D341Med (cell line): ENCODE measurements at regions not wholly inside any gene's neighbourhood (a gene's known extent, or its start where the extent isn't known, plus 50 kb on each side); places are given as distances from the start of the nearest gene placed in this dataset.
A peak's percentile ranks its signal among the peaks of the same experiment; 100 is the strongest.

Experiments used
- DNase-seq: peaks from one replicate; pipeline ENCODE4 v3.0.0; 2012; ENCODE audit warnings: low spot score

DNA sequence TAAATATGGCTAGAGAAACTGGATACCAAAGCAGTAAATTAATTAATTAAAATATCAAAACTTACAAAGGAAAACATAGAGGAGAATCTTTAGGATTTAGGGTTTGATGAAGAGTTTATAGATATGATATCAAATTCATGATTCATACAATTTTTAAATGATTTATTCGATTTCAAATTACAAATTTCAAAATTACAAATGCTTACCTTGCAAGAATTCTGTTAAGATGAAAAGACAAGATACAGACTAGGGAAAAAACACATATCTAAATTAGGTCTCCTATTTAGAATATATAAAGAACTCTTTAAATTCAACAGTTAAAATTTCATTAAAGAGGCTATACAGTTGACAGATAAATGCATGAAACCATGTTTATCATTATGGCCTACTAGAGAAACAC is 930.7 kb downstream of the ZPLD1 start:
- no peak for DNase-seq

DNA sequence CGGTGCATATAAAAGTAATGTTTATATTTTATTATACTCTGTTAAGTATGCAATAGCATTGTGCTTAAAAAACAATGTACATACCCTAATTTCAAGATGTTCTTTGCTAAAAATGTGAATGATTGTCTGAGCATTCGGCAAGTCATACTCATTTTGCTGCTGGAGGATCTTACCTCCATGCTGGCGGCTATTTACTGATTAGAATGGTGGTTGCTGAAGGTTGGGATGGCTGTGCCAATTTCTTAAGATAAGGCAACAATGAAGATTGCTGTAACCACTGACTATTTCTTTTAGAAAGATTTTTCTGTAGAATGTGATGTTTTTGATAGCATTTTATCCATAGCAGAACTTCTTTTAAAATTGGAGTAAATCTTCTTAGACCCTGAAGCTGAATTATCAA is 932.7 kb downstream of the ZPLD1 start:
- DNase-seq: no peak

DNA sequence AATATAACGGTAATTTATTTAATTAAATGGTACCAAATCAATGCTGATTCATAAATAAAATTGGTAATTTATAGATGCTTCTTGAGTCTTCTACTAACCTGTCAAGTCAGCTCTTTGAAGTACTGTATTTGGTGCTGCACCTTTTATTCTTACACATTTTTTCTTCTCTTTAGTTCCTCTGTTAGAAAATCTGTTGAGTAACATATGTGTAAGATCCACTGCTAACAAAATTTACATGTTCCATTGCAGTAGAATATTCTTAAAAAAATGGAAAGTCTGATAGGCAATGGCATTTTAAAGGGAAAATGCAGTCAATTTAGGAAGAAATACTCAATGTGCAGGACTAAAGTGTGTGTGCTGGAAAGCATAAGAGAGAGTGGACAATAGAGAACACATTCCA is 936.6 kb downstream of the ZPLD1 start:
- DNase-seq: no peak

DNA sequence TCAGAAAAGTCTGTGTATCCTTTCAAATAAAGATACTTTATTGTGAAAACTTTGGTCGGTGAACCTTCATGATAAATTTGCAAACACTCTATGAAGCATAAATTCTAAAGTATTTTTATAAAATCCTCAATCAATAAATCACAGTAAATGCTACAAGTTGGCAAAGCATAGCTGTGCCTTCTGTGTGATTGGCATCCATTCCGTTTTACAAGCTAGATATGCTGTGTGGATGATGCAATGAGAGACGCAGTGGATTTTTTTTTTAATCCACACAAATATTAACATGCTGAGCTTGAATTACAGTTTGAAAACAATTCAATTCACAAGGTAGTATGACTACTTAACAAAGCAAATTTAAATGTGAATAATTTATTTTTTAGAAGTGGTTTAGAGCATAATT is 937.2 kb downstream of the ZPLD1 start:
- DNase-seq: no peak

DNA sequence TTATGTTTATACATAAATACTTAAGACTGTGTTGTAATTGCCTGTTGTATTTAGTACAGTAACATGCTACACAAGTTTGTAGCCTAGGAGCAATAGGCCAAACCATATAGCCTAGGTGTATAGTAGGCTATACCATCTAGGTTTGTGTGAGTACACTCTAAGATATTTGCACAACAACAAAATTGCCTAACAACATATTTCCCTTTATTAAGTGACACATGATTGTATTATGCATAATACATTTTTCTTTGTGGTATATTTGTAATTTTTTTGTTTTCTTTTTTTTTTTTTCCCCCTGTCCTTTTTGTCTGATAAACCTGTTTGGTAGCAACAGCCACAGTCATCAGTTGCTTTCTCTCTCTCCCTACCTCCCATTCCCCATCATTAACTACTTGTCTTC is 945.6 kb downstream of the ZPLD1 start:
- DNase-seq: no peak

DNA sequence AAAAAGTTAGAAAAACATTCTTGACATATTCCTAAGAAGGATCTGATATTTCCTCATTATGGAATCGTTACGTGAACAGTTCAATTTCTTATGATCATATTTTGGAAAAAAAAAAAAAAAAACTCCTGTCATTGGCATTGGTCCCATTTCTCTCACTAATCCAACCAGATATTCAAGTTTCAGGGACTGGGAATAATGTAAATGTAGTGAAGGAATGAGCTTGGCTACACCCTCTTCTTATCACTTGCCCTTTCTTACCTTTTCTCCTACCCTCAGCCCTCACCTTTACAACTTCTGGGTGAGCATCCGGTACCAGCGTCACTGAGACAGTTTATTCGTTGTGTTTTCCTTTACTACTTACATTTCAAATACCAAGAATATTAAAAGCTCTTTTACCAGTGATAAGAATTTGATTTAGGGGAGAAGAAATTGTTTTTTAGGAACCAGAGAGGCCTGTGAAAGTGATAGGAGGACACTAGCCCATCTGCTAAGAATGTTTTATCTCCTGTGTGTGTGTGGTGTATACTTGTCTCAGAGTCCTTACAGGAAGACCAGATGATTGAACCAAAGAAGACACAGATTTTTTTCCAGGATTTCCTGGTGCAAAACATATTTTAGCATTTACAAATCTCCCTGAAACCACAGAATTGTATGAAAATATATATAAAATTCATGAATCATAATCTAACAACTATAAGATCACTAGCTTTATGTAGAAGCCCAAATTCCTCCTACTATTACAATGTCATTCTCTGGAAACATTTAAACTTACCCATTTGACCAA is 946.7 kb downstream of the ZPLD1 start:
- DNase-seq: no peak

DNA sequence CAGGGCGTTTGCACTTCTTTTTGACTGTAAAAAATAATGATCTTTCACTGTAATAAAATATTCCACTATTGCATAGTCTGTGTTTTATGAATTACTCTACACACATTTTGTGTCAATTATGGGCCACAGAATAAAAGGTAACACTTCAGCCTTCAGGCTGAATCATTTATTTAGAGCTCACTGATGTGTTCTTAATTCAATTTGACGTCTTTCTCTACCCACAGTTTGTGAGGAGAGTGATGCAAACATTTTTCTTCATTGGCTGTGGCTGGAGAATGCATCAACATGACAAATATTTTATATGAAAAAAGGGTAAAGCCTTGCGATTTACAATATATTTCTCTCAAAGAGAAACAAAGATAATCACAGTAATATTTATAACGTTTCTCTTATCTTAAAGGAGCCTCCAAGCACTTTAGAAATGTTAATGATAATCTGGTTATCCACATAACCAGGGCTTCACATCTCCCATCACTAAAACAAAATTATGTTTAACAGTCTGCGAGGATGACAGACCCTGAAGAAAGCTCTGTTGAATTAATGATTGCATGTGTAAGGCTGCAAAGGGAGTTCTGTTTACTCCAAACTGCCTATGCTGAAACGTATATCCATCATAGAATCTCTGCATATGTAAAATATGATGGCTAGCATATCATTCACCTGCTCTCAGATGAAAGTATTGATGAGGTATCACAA is 951.3 kb downstream of the ZPLD1 start:
- DNase-seq: no peak

DNA sequence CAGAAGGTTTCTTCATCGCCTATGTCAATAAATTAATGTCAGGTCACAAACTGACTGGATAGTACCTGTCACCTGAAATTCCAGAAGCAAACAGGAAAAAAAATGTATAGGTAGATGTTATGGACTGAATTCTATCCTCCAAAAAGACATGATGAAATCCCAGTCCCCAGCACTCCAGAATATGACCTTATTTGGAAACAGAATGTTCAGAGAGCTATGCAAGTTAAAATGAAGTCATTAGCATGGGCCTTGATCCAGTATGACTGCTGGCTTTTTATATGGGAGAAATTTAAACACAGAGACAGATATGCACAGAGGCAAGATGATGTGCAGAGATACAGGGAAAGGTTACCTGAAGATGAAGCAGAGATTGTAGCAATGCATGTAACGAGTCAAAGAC is 953.4 kb downstream of the ZPLD1 start:
- no peak for DNase-seq

DNA sequence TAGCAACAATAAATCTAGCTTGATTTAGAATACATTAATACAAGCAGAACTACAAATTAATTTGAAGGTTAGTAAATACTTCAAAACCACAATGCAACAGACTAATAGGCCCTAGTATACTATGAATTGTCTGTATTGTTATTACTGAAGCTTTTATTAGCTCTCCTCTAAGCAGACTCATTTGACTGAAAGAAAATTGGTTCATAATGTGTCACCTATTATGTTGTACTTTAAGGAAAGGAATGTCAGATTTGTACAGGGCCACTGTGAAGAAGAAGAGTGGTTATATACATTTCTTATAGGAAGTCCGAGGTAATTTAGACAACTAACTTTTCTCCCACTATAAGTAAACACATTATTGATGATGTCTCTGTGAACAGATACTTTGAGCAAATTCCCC is 954.5 kb downstream of the ZPLD1 start:
- DNase-seq: no peak

DNA sequence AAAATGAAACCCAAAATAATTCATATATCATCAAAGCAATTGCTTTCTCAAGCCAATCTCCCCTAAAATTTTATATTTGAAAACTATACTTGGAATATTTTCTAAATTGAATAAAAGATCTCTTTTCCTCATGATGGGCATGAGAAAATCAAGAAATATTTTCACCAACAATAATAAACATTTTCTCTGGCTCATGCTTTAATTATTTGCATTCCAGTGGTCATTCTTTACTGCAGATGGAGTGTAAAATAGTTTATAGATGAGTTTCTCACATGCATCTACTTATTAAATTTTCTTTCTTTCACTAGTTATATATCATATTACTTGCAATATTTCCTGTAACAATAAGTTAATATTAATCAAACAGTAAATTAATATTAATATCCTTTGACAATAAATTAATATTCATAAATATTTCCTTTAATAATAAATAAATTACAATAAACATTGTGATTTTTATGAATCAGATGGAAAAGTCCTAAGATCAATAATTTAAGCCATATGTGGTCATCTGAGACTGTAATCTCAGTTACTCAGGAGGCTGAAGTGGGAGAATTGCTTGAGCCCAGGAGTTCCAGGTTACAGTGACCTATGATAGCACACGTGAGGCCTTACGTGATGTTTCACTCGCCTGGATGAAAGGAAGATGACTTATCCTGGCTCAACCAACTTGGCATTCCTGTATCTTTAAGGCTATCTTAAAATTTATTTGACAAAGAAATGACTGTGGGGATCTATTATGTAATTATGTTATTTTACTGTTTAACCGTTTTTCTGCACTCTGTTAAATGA is 958.8 kb downstream of the ZPLD1 start:
- DNase-seq: no peak

DNA sequence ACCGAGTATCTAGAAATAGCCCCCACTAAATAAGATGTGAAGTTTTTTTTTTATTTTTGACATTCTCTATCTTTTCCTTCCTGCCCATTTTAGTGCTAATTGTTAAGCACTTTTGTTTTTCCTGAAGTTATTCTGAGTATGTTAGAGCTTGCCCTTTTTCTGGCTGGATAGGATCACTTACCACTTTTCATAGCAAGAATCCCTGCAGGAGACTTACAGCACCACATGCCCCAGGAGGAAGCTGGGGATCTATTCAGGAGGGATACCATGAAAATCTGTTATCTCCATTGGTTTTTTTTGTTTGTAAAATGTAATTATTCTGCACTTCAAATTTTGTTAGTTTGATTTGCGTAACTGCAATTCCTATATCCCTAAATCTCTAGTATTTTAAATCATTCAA is 968.4 kb downstream of the ZPLD1 start:
- no peak for DNase-seq

DNA sequence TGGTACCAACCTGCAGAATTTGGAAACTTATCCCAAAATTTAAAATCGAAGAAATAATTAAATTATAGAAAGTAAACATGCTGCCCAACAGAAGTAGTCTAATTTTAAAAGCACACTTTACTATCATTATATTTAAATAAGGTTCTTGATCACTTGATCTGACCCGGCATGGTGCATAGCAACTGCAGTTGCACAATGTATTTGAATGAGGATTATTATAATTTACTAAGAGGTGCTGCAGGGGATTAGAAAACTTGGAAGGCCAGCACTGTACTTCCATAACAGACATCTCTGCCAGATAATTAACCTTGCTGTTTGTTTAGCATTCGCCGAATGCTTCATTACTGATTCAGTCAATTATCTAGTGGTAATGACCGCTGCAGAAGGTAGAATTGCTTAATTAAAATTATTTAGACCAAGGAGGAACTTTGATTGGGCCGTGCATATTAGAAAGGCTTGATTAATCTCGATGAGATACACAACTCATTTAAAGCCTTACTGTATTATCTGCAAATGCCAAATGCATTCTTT is 971.6 kb downstream of the ZPLD1 start:
- peak; percentile 37 for DNase-seq

DNA sequence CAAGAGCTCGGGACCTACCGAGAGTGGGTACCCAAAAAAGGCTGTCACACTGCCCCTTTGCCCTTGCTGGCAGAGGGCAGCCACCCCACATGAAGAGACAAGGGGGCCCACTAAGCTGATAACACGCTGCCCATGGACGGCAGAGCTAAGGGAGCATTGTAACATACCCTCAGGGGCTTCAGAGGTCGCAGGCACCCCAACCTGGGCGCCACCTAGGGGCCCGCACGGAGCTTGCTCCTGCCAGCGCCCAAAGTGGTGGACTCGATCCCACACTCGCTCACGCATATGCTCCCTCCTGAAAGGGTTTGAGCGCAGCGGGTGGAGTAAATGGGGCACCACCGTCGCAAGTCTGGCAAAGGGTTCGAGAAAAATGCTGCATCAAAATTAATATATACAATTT is 975.4 kb downstream of the ZPLD1 start:
- peak; percentile 14 for DNase-seq

DNA sequence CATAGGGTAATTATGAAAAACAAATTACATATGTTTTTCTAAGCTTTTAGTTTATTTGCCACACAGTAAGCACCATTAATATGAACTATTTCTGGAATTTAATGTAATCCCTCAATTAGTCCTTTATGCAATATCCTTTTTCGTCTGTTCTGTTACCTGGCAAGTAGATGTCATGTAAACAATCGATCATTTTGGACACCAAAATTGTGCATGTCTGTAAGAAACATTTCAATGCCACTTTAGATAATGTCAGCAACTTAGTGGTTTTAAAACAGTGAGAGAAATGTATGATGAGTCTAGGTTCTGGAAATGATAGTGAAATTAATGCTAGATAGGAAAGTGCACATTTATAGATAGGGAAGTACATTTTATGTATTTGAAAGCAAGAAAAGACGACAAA is 986.6 kb downstream of the ZPLD1 start:
- DNase-seq: no peak

DNA sequence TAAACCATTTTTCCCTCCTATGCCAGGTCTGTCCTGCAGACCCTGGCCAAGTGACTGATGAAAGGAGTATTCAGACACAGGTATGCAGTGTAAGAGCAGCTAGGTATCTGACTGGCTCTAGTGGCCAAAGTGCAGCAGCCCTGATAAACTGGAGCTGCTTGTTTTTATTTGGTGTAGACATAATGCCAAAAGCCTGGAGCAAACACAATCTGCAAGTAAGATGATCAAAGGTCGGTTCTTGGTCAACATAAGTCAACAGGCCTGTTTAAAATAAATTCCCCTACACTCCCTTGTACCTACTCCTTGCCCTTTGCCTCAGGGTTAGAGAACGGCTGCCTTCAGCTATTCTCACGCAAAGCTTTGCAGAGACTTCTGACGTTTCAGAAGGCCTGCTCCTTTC is 1003.1 kb downstream of the ZPLD1 start:
- DNase-seq: no peak

DNA sequence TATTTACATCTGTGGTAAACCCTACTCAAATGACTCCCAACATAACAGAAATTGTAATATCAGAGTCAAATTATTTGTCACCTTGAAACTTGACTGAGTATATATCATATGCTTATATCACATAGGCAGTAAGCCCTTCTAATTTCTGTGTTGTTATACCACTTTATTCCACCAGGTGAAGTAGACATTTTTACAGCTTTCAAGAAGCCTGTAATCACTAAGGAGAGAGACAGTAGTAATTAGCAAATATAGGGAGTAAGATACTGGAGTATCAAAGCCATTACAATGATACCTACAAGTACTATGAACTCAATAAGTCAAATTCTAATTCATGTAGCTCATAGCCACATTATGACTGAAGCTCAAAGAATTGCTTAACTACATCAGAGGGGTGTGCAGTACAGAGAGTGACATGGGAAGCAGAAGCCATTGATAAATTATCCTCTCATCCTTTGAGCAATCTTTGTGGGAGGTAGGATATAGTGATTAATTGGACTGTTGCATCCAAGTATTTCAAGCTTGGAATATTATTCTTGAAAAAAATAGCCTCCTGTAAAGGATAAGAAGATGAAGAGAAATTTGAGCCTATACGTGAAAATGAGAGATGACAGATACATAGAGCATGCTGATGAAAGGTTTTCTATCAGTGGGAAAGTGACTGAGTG is 1005.9 kb downstream of the ZPLD1 start:
- peak; percentile 12 for DNase-seq

DNA sequence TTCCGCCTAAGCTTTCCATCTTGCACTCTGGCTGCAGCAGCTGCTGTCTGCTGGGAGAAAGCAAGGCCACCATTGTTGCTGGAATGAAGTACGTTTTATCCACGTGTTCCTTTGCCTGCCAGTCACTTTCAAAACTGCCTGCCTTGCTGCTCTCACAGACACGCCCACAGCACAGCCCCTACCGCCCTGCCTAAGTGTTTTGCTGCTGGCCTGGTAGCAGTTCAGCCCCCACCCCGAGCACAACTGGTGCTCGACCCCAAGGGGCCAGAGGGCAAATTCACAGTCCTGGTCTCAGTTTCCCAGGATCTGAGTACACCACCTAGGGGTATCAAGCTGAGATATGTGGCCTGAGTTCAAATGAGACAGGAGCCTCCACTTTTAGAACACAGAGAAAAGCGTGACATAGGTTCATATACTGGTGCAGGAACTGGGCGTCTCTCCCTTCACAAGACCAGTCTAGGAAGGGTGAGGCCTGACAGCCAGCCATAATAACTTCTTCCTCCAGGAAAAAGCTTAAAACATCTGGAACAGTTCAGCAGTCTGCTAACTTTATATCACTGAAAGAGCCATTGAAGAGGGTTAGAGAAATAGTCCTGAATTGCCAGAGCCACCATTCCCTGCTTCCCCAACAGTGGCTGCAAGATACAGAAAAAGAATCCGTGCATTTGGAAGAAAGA is 1012.3 kb downstream of the ZPLD1 start:
- DNase-seq: no peak

DNA sequence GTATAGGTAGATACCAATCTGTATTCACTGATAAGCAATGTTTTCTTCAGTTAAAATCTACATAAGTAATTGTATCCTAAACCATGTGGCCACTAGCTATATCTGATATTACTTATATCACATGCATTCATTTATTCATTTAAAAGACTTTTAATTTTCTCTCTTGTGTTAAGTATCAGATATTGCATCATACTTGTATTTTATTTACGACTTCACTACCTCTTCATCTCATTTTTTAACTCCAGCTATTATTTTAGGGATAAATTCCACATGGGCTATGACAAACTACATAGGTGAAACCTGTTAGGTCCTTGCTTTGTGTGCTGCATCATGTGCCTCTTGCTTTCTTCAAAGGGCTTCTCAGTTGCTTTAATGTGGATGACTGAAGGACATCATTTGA is 1018.3 kb downstream of the ZPLD1 start:
- DNase-seq: no peak

DNA sequence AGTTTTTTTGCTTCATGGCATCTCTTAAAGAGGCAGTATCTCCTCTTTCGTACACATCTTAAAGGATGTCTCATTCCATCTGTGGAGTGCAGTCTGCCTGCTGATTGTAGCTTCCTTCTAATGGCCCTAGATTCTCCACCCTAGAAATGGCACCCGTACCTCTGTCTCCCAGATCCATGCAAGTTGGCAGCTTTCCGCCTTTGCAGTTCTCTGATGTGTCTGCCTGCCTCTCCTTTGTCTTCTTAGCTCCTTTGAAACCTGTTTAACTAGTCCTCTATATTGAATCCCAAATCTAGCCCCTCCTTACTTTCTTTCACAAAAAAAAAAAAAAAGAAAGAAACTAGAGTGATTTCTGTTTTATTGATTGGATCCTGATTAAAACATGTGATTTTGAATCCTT is 1025.0 kb downstream of the ZPLD1 start:
- no peak for DNase-seq

DNA sequence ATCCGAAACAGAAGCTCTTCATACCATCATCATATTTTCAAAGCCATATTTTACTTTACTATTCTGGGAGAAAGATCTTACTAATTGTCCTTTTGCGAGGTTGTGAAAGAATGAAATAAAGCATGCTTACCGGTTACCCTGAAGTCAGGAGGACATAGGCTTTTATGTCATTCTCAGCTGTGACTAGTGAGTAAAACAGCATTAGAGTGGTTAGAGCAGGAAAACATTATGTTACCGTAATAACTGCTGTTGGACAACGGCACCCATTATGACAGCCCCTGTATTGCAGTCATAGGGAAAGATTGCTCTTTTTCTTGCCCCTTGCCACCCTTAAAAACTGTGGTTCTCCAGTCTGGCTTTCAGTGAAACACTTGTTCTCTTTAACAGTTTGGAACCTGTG is 1035.7 kb downstream of the ZPLD1 start:
- no peak for DNase-seq

DNA sequence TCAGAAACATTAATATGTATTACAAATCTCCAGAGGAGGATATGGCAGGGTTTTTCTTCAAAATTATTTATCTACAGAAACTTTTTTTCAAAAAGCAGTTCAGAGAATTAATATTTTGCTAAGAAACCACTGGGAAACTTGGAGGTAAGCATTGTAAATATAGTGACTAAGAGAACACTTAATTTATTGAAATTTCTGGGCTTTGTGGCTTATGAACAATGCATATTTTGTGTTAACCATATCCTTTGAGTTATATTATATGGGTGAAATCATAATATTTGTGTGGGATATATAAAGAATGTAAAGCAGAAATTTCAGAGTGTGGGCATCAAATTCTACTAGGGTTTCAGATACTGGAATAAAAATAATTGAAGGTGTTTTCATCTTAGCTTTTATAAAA is 1059.2 kb downstream of the ZPLD1 start:
- DNase-seq: no peak

DNA sequence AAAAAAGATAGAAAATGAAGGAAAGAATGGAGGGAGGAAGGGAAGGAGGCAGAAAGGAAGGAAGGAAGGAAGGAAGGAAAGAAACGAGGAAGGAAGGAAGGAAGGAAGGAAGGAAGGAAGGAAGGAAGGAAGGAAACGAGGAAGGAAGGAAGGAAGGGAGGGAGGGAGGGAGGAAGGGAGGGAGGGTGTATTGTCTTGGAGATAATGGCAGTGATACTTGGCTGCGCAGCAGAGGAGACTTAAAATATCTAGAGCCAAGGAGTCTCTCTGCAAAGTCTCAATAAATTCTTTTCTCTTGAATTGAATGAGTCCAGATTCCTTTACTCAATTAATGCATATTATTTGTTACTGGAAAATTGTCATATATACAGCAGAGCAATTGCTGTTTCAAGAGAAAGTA is 1059.7 kb downstream of the ZPLD1 start:
- no peak for DNase-seq
